ENCODE measurements at regions not wholly inside any gene's neighbourhood (a gene's known extent, or its start where the extent isn't known, plus 50 kb on each side); places are given as distances from the start of the nearest gene placed in this dataset.

DNA sequence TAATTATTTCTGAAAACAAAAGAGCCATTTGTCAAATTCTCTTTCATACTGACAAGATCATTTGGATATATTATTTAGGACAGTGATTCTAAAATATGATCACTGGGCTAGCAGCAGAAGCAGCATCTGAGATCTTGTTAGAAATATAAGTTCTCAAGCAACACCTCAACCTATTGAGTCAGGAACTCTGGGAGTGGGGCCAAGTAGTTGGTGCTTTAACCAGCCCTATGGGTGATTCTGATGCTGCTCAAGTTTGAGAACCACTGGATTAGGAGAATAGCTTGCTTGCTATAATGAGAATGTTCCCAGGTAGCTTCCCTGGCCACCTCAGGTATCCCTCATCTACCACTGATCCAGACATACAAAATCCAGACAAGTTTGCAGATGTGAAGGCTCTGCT is 466.9 kb upstream of the CELF4 start:
- no peaks in the 10 kb centered on the region for H3K9me2 ChIP-seq (ENCODE audit: insufficient read depth)
- no peak overlapping the region for H3K4me2 ChIP-seq
- no peaks in the 10 kb centered on the region for H3K36me3 Mint-ChIP-seq (ENCODE audit: low read depth)
- DNase-seq (ENCODE audit: low spot score) (no peak), ATAC-seq (no peak)
- TF ChIP-seq JUNB (IDR thresholded peaks at IDR 0.05; ENCODE audit: unreplicated experiment), result no peak
- TF ChIP-seq EZH2phosphoT487 (IDR thresholded peaks at IDR 0.05; ENCODE audit: unreplicated experiment), result no peak
- TF ChIP-seq, protein P1, sequence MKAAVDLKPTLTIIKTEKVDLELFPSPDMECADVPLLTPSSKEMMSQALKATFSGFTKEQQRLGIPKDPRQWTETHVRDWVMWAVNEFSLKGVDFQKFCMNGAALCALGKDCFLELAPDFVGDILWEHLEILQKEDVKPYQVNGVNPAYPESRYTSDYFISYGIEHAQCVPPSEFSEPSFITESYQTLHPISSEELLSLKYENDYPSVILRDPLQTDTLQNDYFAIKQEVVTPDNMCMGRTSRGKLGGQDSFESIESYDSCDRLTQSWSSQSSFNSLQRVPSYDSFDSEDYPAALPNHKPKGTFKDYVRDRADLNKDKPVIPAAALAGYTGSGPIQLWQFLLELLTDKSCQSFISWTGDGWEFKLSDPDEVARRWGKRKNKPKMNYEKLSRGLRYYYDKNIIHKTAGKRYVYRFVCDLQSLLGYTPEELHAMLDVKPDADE (IDR thresholded peaks at IDR 0.05), result no peak
- no peak for TF ChIP-seq POLR2AphosphoS5 (IDR thresholded peaks at IDR 0.05; ENCODE audit: low read depth)
- no peak for TF ChIP-seq ZNF331 (CRISPR knock-in tag; IDR thresholded peaks at IDR 0.05; ENCODE audit: low read depth)
- no peak for TF ChIP-seq STAT1 (IDR thresholded peaks at IDR 0.05; ENCODE audit: unreplicated experiment)
- TF ChIP-seq NANOG (IDR thresholded peaks at IDR 0.05; ENCODE audit: borderline replicate concordance), result no peak
- H3K9me3 Mint-ChIP-seq, result no peaks in the 10 kb centered on the region
- no peaks in the 10 kb centered on the region for H3F3A ChIP-seq (replicated peaks; ENCODE audit: low read depth)
- no peak overlapping the region for H2AFZ ChIP-seq
- no peaks in the 10 kb centered on the region for H3K4me1 ChIP-seq (ENCODE audit: insufficient read depth)
- no peaks in the 10 kb centered on the region for H3K79me2 ChIP-seq (replicated peaks; ENCODE audit: insufficient read depth)
- H4K20me1 ChIP-seq (replicated peaks; ENCODE audit: insufficient read depth), result no peaks in the 10 kb centered on the region
- H3K4me3 ChIP-seq, result no peak overlapping the region
- no peaks in the 10 kb centered on the region for H3K4me1 Mint-ChIP-seq
- H3K4me3 Mint-ChIP-seq, result no peak overlapping the region
- H3K27ac Mint-ChIP-seq, result no peak overlapping the region
- no peaks in the 10 kb centered on the region for H3K27me3 ChIP-seq (ENCODE audit: insufficient read depth)
- H3K27me3 Mint-ChIP-seq (ENCODE audit: insufficient read depth, low read depth, poor library complexity), result no peaks in the 10 kb centered on the region
- no peaks in the 10 kb centered on the region for H3K36me3 ChIP-seq (ENCODE audit: insufficient read depth)
- H3K27ac ChIP-seq (ENCODE audit: low read depth), result no peak overlapping the region

DNA sequence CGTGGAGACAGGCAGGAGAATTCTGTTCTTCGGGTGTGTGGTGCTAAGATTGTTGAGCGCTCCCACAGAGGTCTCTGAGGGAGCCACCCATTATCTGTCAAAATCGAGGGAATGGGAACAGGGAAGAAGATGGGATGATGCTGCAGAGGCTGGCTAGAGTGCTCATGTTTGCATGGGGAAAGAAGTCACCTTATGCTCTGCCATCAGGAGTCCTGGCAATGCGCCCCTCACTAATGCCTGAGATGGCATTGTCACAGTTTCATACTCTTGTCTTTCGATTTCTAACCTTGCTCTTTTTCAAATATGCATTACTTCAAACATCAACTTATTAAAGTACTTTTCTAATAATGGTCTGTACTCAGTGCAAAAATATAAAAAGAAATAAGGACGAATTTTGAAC is 463.3 kb upstream of the CELF4 start:
- Histone ChIP-seq H3F3A (replicated peaks; ENCODE audit: low read depth) (no peaks in the 10 kb centered on the region), H4K20me1 (replicated peaks; ENCODE audit: insufficient read depth) (no peaks in the 10 kb centered on the region), H3K4me3 (no peak overlapping the region), H3K4me2 (no peak overlapping the region), H3K27ac (ENCODE audit: low read depth) (no peak overlapping the region), H3K4me1 (ENCODE audit: insufficient read depth) (peaks cover 9% of the 10 kb centered on the region; the same call in 1 of the 2 replicates), H3K79me2 (replicated peaks; ENCODE audit: insufficient read depth) (no peaks in the 10 kb centered on the region), H3K27me3 (ENCODE audit: insufficient read depth) (no peaks in the 10 kb centered on the region), H2AFZ (no peak overlapping the region), H3K36me3 (ENCODE audit: insufficient read depth) (no peaks in the 10 kb centered on the region), H3K9me2 (ENCODE audit: insufficient read depth) (0 out of 2 replicates have a peak, but pooled peaks cover 3% of the 10 kb centered on the region)
- no peaks in the 10 kb centered on the region for H3K36me3 Mint-ChIP-seq (ENCODE audit: low read depth)
- no peaks in the 10 kb centered on the region for H3K9me3 Mint-ChIP-seq
- no peak for ATAC-seq
- H3K27ac Mint-ChIP-seq, result no peak overlapping the region
- peaks cover 4% of the 10 kb centered on the region for H3K27me3 Mint-ChIP-seq (ENCODE audit: insufficient read depth, low read depth, poor library complexity)
- no peak for DNase-seq (ENCODE audit: low spot score)
- no peak overlapping the region for H3K4me3 Mint-ChIP-seq
- H3K4me1 Mint-ChIP-seq, result peaks cover 2% of the 10 kb centered on the region; the same call in 1 of the 3 replicates
- TF ChIP-seq EZH2 (IDR thresholded peaks at IDR 0.05; ENCODE audit: low read depth, unreplicated experiment) (no peak), POLR2AphosphoS5 (IDR thresholded peaks at IDR 0.05; ENCODE audit: low read depth) (no peak), CREB1 (CRISPR knock-in tag; IDR thresholded peaks at IDR 0.05; ENCODE audit: low read depth) (no peak), EZH2phosphoT487 (IDR thresholded peaks at IDR 0.05; ENCODE audit: unreplicated experiment) (no peak), ZNF331 (CRISPR knock-in tag; IDR thresholded peaks at IDR 0.05; ENCODE audit: low read depth) (no peak), STAT1 (IDR thresholded peaks at IDR 0.05; ENCODE audit: unreplicated experiment) (no peak), JUNB (IDR thresholded peaks at IDR 0.05; ENCODE audit: unreplicated experiment) (no peak)
- TF ChIP-seq, protein P2, sequence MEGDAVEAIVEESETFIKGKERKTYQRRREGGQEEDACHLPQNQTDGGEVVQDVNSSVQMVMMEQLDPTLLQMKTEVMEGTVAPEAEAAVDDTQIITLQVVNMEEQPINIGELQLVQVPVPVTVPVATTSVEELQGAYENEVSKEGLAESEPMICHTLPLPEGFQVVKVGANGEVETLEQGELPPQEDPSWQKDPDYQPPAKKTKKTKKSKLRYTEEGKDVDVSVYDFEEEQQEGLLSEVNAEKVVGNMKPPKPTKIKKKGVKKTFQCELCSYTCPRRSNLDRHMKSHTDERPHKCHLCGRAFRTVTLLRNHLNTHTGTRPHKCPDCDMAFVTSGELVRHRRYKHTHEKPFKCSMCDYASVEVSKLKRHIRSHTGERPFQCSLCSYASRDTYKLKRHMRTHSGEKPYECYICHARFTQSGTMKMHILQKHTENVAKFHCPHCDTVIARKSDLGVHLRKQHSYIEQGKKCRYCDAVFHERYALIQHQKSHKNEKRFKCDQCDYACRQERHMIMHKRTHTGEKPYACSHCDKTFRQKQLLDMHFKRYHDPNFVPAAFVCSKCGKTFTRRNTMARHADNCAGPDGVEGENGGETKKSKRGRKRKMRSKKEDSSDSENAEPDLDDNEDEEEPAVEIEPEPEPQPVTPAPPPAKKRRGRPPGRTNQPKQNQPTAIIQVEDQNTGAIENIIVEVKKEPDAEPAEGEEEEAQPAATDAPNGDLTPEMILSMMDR (conservative IDR thresholded peaks at IDR 0.05; ENCODE audit: low read depth in 2 of 2), result no peak
- TF ChIP-seq, protein P3, sequence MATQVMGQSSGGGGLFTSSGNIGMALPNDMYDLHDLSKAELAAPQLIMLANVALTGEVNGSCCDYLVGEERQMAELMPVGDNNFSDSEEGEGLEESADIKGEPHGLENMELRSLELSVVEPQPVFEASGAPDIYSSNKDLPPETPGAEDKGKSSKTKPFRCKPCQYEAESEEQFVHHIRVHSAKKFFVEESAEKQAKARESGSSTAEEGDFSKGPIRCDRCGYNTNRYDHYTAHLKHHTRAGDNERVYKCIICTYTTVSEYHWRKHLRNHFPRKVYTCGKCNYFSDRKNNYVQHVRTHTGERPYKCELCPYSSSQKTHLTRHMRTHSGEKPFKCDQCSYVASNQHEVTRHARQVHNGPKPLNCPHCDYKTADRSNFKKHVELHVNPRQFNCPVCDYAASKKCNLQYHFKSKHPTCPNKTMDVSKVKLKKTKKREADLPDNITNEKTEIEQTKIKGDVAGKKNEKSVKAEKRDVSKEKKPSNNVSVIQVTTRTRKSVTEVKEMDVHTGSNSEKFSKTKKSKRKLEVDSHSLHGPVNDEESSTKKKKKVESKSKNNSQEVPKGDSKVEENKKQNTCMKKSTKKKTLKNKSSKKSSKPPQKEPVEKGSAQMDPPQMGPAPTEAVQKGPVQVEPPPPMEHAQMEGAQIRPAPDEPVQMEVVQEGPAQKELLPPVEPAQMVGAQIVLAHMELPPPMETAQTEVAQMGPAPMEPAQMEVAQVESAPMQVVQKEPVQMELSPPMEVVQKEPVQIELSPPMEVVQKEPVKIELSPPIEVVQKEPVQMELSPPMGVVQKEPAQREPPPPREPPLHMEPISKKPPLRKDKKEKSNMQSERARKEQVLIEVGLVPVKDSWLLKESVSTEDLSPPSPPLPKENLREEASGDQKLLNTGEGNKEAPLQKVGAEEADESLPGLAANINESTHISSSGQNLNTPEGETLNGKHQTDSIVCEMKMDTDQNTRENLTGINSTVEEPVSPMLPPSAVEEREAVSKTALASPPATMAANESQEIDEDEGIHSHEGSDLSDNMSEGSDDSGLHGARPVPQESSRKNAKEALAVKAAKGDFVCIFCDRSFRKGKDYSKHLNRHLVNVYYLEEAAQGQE (IDR thresholded peaks at IDR 0.05; ENCODE audit: unreplicated experiment), result no peak
- TF ChIP-seq, protein P1 (IDR thresholded peaks at IDR 0.05), result no peak

All from GM23338 (cell line).